Cerebellar cortex (tissue), 1 donor: ENCODE measurements at regions not wholly inside any gene's neighbourhood (a gene's known extent, or its start where the extent isn't known, plus 50 kb on each side); places are given as distances from the start of the nearest gene placed in this dataset.

Source experiments
- DNase-seq: peaks from one replicate; pipeline ENCODE4 v3.0.0-alpha.2; 2015; ENCODE audit warnings: low spot score

GRCh38 chr4:35695421-35695820 is 548.9 kb downstream of the ARAP2 start:
- DNase-seq, result no peak

GRCh38 chr4:35697210-35697736 is 547.0 kb downstream of the ARAP2 start:
- DNase-seq, result no peak

GRCh38 chr4:35700663-35701062 is 543.7 kb downstream of the ARAP2 start:
- DNase-seq, result no peak

GRCh38 chr4:35709080-35709479 is 535.2 kb downstream of the ARAP2 start:
- no peak for DNase-seq

GRCh38 chr4:35710343-35710742 is 534.0 kb downstream of the ARAP2 start:
- no peak for DNase-seq

GRCh38 chr4:35711127-35711526 is 533.2 kb downstream of the ARAP2 start:
- no peak for DNase-seq

- DNase-seq, result no peak
Measured at GRCh38 chr4:35723973-35724372, 520.3 kb downstream of the ARAP2 start.

- no peak for DNase-seq
Measured at GRCh38 chr4:35725131-35725530, 519.2 kb downstream of the ARAP2 start.

GRCh38 chr4:35730414-35730813 is 513.9 kb downstream of the ARAP2 start:
- DNase-seq, result no peak

GRCh38 chr4:35734381-35735098 is 509.8 kb downstream of the ARAP2 start:
- no peak for DNase-seq

GRCh38 chr4:35739308-35739707 is 505.0 kb downstream of the ARAP2 start:
- DNase-seq, result no peak

- no peak for DNase-seq
Measured at GRCh38 chr4:35754047-35754446, 490.3 kb downstream of the ARAP2 start.

- no peak for DNase-seq
Measured at GRCh38 chr4:35757836-35758235, 486.5 kb downstream of the ARAP2 start.

GRCh38 chr4:35760807-35761206 is 483.5 kb downstream of the ARAP2 start:
- DNase-seq, result no peak

GRCh38 chr4:35771571-35771970 is 472.7 kb downstream of the ARAP2 start:
- no peak for DNase-seq

GRCh38 chr4:35772291-35772690 is 472.0 kb downstream of the ARAP2 start:
- DNase-seq, result no peak

- DNase-seq, result no peak
Measured at GRCh38 chr4:35789899-35790574, 454.3 kb downstream of the ARAP2 start.

- no peak for DNase-seq
Measured at GRCh38 chr4:35793045-35793722, 451.1 kb downstream of the ARAP2 start.

GRCh38 chr4:35793766-35794165 is 450.5 kb downstream of the ARAP2 start:
- DNase-seq, result no peak

- DNase-seq, result no peak
Measured at GRCh38 chr4:35800669-35801068, 443.6 kb downstream of the ARAP2 start.

- DNase-seq, result no peak
Measured at GRCh38 chr4:35802644-35803043, 441.7 kb downstream of the ARAP2 start.

GRCh38 chr4:35818520-35818919 is 425.8 kb downstream of the ARAP2 start:
- no peak for DNase-seq

GRCh38 chr4:35820003-35820402 is 424.3 kb downstream of the ARAP2 start:
- DNase-seq, result no peak
